ENCODE measurements at regions not wholly inside any gene's neighbourhood (a gene's known extent, or its start where the extent isn't known, plus 50 kb on each side); places are given as distances from the start of the nearest gene placed in this dataset.

DNA sequence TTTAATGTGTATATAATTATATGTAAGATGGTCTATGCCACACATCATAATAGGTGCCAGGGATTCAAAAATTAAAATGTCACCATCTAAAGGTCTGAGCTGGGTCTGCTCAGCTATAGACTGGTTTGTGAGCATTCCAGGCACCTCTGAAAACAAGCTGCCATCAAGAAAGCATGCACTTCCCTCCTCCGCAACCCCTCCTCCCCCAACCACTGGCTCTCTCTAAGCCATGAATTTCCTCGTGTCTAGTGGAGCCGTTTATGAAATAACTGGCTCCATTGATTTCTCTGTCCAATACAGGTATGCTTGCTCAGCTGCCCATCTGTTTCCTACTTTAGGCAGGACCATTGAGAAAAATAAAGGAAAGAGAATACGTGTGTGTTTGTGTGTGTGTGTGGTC is 522.6 kb upstream of the PLXNA2 start:
- TF ChIP-seq, protein P1, sequence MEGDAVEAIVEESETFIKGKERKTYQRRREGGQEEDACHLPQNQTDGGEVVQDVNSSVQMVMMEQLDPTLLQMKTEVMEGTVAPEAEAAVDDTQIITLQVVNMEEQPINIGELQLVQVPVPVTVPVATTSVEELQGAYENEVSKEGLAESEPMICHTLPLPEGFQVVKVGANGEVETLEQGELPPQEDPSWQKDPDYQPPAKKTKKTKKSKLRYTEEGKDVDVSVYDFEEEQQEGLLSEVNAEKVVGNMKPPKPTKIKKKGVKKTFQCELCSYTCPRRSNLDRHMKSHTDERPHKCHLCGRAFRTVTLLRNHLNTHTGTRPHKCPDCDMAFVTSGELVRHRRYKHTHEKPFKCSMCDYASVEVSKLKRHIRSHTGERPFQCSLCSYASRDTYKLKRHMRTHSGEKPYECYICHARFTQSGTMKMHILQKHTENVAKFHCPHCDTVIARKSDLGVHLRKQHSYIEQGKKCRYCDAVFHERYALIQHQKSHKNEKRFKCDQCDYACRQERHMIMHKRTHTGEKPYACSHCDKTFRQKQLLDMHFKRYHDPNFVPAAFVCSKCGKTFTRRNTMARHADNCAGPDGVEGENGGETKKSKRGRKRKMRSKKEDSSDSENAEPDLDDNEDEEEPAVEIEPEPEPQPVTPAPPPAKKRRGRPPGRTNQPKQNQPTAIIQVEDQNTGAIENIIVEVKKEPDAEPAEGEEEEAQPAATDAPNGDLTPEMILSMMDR (conservative IDR thresholded peaks at IDR 0.05) = no peak
- no peak for TF ChIP-seq EZH2 (IDR thresholded peaks at IDR 0.05; ENCODE audit: low read depth)

All from PC-9 (cell line).